ENCODE measurements at regions not wholly inside any gene's neighbourhood (a gene's known extent, or its start where the extent isn't known, plus 50 kb on each side); places are given as distances from the start of the nearest gene placed in this dataset.

DNA sequence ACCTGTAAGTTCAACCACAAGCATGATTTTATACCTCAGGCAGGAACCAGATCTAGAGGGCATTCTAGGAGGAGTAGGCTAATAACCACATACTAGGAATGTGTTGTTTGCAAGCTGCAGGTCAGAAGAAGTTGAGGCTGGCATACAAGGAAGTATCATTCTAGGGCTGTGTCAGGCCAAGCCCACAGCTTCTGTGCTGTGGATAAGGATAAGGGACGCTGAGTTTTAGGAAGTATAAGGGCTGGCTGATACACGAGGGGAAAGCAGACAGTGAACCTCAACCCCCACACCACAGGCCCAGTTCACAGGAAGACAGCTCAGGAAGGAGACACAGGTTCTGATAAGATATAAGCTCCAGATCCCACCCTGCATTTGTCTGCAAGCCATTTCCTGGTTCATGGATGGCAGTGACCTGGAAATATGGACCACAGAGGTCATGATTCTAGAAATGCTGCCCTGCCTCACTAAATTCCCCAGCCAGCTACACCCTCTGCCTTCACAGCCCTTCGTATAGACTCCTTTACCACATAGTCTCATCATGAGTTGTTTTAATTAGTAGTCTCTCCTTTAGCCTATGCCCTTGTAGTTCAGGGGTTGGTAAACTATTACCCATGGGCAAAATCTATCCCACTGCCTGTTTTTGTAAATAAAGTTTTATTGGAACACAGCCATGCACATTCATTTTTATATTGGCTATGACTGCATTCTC lies 260.7 kb downstream of the OPA1 start:
- TF ChIP-seq, protein P1, sequence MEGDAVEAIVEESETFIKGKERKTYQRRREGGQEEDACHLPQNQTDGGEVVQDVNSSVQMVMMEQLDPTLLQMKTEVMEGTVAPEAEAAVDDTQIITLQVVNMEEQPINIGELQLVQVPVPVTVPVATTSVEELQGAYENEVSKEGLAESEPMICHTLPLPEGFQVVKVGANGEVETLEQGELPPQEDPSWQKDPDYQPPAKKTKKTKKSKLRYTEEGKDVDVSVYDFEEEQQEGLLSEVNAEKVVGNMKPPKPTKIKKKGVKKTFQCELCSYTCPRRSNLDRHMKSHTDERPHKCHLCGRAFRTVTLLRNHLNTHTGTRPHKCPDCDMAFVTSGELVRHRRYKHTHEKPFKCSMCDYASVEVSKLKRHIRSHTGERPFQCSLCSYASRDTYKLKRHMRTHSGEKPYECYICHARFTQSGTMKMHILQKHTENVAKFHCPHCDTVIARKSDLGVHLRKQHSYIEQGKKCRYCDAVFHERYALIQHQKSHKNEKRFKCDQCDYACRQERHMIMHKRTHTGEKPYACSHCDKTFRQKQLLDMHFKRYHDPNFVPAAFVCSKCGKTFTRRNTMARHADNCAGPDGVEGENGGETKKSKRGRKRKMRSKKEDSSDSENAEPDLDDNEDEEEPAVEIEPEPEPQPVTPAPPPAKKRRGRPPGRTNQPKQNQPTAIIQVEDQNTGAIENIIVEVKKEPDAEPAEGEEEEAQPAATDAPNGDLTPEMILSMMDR (conservative IDR thresholded peaks at IDR 0.05; ENCODE audit: low read length), result no peak
- no peak for TF ChIP-seq EZH2phosphoT487 (IDR thresholded peaks at IDR 0.05; ENCODE audit: borderline replicate concordance)
